PFSK-1 (cell line): ENCODE measurements at regions not wholly inside any gene's neighbourhood (a gene's known extent, or its start where the extent isn't known, plus 50 kb on each side); places are given as distances from the start of the nearest gene placed in this dataset.

Experiments
- FOXP2 ChIP-seq: optimal IDR thresholded peaks from 2 replicates; pipeline ENCODE3; 2011; ENCODE audit warnings: borderline replicate concordance, control low read depth, inconsistent platforms; ENCODE audit not compliant: insufficient read depth; ENCODE audit errors: extremely low read length, extremely low read depth
- POLR2AphosphoS5 ChIP-seq: IDR thresholded peaks from 2 replicates; pipeline ENCODE4 v1.6.1; 2012; ENCODE audit warnings: low read depth, mild to moderate bottlenecking, control low read depth, low read length, moderate library complexity
- SIN3A ChIP-seq: IDR thresholded peaks from 2 replicates; pipeline ENCODE4 v1.6.1; 2012; ENCODE audit warnings: mild to moderate bottlenecking, low read length, moderate library complexity, borderline replicate concordance; ENCODE audit not compliant: insufficient read depth
- TAF1 ChIP-seq: IDR thresholded peaks from 2 replicates; pipeline ENCODE4 v1.6.1; 2012; ENCODE audit warnings: low read length, control low read depth, borderline replicate concordance; ENCODE audit not compliant: insufficient read depth
- TF ChIP-seq, protein P1 (sequence below), 2 experiments: IDR thresholded peaks; 2 replicates each; pipeline versions ENCODE4 v1.6.1 to v1.8.0; 2011 to 2012; ENCODE audit warnings: low read depth in 2 of 2, low read length in 2 of 2, control low read depth in 1 of 2, inconsistent platforms in 1 of 2, mild to moderate bottlenecking in 1 of 2, moderate library complexity in 1 of 2; ENCODE audit not compliant: insufficient read depth in 1 of 2

DNA sequence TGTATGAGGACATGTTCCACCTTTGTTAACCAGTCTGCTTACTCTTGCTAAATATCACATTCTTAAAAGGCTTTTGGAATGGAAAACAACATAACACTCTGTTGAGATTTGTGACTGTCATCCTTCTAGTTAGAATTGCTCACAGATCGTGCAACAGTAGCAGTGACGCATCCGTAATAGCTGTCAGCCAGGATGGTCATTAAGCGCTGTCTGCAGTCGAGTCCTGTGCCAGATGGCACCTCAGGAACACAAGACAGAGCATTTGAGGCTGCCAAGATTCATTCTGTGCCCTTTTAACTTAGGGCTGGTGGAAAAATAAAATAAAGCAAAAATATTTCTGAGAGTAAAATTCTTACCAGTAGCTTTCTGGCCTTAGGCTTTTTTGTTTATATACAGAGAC, 348.6 kb downstream of the ANKRD7 start:
- TF ChIP-seq TAF1 (no peak), SIN3A (no peak), FOXP2 (no peak), POLR2AphosphoS5 (no peak)
- TF ChIP-seq, protein P1, sequence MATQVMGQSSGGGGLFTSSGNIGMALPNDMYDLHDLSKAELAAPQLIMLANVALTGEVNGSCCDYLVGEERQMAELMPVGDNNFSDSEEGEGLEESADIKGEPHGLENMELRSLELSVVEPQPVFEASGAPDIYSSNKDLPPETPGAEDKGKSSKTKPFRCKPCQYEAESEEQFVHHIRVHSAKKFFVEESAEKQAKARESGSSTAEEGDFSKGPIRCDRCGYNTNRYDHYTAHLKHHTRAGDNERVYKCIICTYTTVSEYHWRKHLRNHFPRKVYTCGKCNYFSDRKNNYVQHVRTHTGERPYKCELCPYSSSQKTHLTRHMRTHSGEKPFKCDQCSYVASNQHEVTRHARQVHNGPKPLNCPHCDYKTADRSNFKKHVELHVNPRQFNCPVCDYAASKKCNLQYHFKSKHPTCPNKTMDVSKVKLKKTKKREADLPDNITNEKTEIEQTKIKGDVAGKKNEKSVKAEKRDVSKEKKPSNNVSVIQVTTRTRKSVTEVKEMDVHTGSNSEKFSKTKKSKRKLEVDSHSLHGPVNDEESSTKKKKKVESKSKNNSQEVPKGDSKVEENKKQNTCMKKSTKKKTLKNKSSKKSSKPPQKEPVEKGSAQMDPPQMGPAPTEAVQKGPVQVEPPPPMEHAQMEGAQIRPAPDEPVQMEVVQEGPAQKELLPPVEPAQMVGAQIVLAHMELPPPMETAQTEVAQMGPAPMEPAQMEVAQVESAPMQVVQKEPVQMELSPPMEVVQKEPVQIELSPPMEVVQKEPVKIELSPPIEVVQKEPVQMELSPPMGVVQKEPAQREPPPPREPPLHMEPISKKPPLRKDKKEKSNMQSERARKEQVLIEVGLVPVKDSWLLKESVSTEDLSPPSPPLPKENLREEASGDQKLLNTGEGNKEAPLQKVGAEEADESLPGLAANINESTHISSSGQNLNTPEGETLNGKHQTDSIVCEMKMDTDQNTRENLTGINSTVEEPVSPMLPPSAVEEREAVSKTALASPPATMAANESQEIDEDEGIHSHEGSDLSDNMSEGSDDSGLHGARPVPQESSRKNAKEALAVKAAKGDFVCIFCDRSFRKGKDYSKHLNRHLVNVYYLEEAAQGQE (IDR thresholded peaks at IDR 0.05; ENCODE audit: insufficient read depth in 1 of 2, low read depth in 2 of 2, low read length in 2 of 2) = no peak

DNA sequence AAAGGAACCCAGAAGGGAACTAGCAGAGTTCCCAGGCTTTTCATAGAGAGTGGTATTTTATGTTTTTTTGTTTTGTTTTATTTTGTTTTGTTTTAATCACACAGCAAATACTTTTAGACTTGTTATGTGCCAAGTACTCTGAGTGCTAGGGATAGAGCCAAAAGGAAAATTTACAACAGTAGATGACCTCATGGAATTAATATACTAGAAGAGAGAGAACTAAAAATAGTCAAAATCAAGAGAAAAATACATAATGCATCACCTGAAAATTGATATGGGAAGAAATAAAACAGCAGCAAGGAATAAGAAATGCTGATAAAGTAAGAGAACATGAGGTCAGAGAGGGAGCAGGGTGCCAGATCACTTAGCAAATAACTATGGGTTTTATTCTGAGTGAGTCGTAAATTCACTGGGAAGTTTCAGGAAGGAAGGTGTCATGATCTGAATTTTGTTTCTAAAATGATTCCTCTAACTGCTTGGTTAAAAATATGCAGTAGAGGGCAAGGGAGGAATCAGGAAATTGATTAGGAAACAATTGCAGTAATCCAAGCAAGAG, 351.0 kb downstream of the ANKRD7 start:
- TF ChIP-seq FOXP2 (no peak), POLR2AphosphoS5 (no peak), SIN3A (no peak), TAF1 (no peak)
- TF ChIP-seq, protein P1 (IDR thresholded peaks at IDR 0.05; ENCODE audit: insufficient read depth in 1 of 2, low read depth in 2 of 2, low read length in 2 of 2) = no peak

DNA sequence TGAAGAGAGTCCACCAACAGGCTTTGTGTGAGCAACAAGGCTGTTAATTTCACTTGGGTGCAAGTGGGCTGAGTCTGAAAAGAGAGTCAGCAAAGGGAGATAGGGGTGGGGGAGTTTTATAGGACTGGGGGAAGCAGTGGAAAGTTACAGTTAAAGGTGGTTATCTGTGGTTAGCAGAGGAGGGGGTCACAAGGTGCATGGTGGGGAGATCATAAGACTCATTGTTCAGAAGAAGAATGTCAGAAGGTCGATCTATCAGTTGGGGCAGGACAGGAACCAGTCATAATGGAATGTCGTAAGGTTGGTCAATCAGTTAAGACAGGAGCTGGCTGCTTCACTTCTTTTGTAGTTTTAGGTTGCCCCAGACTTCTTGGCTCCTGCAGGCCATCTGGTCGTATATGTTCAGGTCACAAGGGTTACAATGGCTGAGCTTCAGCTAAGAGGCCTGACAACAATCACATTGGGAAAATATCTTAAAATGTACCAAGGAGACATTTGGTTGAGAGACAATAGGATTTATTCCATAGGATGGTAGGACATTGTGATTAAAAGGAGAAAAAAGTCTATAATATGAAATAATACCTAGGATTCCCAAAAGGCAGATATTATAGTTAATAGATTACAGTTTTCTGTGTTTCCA, 356.4 kb downstream of the ANKRD7 start:
- no peak for TF ChIP-seq POLR2AphosphoS5
- TF ChIP-seq FOXP2 = no peak
- TF ChIP-seq, protein P1 (IDR thresholded peaks at IDR 0.05; ENCODE audit: insufficient read depth in 1 of 2, low read depth in 2 of 2, low read length in 2 of 2) = no peak
- TF ChIP-seq TAF1 = no peak
- no peak for TF ChIP-seq SIN3A

DNA sequence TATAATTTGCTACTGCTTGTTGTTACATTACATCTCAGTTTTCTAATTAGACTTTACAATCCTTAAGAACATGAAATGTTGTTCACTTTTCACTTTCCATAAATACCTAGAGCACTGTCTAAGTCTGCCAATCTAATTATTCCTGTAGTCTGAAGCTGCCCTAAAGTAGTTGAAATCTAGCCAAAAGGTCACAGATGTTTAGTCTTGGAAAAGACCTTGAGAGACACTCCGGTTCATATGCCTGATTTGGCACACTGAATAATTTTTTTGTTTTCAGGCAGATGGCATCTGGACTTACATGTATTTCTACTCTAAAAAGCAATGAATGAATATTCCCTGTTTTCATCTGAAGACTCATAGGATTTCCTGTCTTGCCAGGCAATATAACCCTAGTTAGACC, 359.1 kb downstream of the ANKRD7 start:
- TF ChIP-seq SIN3A = no peak
- no peak for TF ChIP-seq FOXP2
- TF ChIP-seq TAF1 = no peak
- TF ChIP-seq POLR2AphosphoS5 = no peak
- TF ChIP-seq, protein P1 (IDR thresholded peaks at IDR 0.05; ENCODE audit: insufficient read depth in 1 of 2, low read depth in 2 of 2, low read length in 2 of 2) = no peak

DNA sequence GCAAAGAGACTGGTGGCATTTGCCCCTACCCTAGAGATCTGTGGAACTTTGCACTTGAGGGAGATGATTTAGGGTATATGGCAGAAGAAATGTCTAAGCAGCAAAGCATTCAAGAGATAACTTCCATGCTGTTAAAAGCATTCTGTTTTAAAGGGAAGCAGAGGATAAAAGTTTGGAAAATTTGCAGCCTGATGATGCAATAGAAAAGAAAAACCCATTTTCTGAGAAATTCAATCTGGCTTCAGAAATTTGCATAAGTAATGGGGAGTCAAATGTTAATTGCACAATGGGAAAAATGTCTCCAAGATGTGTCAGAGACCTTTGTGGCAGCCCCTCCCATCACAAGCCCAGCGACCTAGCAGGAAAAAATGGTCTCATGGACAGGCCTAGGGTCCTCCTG, 361.7 kb downstream of the ANKRD7 start:
- TF ChIP-seq TAF1 (no peak), FOXP2 (no peak), POLR2AphosphoS5 (no peak), SIN3A (no peak)
- TF ChIP-seq, protein P1 (IDR thresholded peaks at IDR 0.05; ENCODE audit: insufficient read depth in 1 of 2, low read depth in 2 of 2, low read length in 2 of 2) = no peak
